Nephron progenitor cell (in vitro differentiated cells): ENCODE measurements at regions not wholly inside any gene's neighbourhood (a gene's known extent, or its start where the extent isn't known, plus 50 kb on each side); places are given as distances from the start of the nearest gene placed in this dataset.
"Not testable (repeated sequence)": the region's sequence is repeated elsewhere in the genome, so short reads cannot be mapped to it uniquely, and the experiment has no call there.

ENCODE experiments used
- DNase-seq: peaks from one replicate; pipeline ENCODE4 v3.0.0; 2021
- H3K27ac Mint-ChIP-seq: 2 replicates; pipeline ENCODE4 v1.8.0; 2021; ENCODE audit warnings: mild to moderate bottlenecking, moderate library complexity, mixed read lengths
- H3K27me3 Mint-ChIP-seq: 2 replicates; pipeline ENCODE4 v1.8.0; 2021; ENCODE audit warnings: mild to moderate bottlenecking, low read depth, mixed read lengths; ENCODE audit not compliant: poor library complexity
- H3K36me3 Mint-ChIP-seq: 2 replicates; pipeline ENCODE4 v1.8.0; 2021; ENCODE audit warnings: low read depth, mixed read lengths
- H3K4me1 Mint-ChIP-seq: 2 replicates; pipeline ENCODE4 v1.8.0; 2021; ENCODE audit warnings: mixed read lengths
- H3K4me3 Mint-ChIP-seq: 2 replicates; pipeline ENCODE4 v1.8.0; 2021; ENCODE audit warnings: mild to moderate bottlenecking, moderate library complexity, mixed read lengths
- H3K9me3 Mint-ChIP-seq: 2 replicates; pipeline ENCODE4 v1.8.0; 2021; ENCODE audit warnings: mild to moderate bottlenecking, moderate library complexity, mixed read lengths
- TF ChIP-seq, protein P1 (sequence below): fragments of 200-600 bp; sonication (generic); IDR thresholded peaks from 2 replicates; pipeline ENCODE4 v1.5.0; 2021; ENCODE audit warnings: antibody characterized with exemption

DNA sequence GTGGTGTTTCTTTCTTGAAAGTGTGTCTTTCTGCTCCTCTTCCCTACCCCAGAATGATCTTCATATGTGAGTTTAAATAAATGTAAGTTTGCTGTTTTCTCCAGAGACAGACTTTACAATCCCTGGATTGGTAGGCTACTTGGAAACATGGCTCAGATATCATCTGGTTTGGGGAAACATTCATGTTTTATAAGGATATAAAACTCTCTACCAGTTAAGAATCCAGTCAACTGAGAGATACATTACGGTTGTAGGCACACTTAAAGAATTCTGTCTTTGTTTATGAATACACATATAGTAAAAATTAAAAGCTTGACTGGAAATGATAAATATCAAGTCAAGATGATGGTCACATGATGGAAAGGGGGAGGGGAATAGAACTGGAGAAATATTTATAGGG lies 739.3 kb downstream of the SLC4A3 start:
- H3K27ac Mint-ChIP-seq = no peak overlapping the region
- no peaks in the 10 kb centered on the region for H3K4me1 Mint-ChIP-seq
- no peak for DNase-seq
- H3K36me3 Mint-ChIP-seq = no peaks in the 10 kb centered on the region
- H3K4me3 Mint-ChIP-seq = no peak overlapping the region
- TF ChIP-seq, protein P1, sequence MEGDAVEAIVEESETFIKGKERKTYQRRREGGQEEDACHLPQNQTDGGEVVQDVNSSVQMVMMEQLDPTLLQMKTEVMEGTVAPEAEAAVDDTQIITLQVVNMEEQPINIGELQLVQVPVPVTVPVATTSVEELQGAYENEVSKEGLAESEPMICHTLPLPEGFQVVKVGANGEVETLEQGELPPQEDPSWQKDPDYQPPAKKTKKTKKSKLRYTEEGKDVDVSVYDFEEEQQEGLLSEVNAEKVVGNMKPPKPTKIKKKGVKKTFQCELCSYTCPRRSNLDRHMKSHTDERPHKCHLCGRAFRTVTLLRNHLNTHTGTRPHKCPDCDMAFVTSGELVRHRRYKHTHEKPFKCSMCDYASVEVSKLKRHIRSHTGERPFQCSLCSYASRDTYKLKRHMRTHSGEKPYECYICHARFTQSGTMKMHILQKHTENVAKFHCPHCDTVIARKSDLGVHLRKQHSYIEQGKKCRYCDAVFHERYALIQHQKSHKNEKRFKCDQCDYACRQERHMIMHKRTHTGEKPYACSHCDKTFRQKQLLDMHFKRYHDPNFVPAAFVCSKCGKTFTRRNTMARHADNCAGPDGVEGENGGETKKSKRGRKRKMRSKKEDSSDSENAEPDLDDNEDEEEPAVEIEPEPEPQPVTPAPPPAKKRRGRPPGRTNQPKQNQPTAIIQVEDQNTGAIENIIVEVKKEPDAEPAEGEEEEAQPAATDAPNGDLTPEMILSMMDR = no peak
- H3K9me3 Mint-ChIP-seq = peaks cover 19% of the 10 kb centered on the region
- H3K27me3 Mint-ChIP-seq = peaks cover 3% of the 10 kb centered on the region

- peaks cover 5% of the 10 kb centered on the region for H3K4me1 Mint-ChIP-seq
- TF ChIP-seq, protein P1 = no peak
- DNase-seq = no peak
- H3K27ac Mint-ChIP-seq = no peak overlapping the region
- peaks cover 15% of the 10 kb centered on the region for H3K9me3 Mint-ChIP-seq
- H3K4me3 Mint-ChIP-seq = no peak overlapping the region
- H3K36me3 Mint-ChIP-seq = no peaks in the 10 kb centered on the region
- H3K27me3 Mint-ChIP-seq = peaks cover 3% of the 10 kb centered on the region
Measured at GRCh38 chr2:220370764-220371163, 743.3 kb downstream of the SLC4A3 start.

GRCh38 chr2:220371211-220371610 lies 743.8 kb downstream of the SLC4A3 start:
- no peak for DNase-seq
- peaks cover 15% of the 10 kb centered on the region for H3K9me3 Mint-ChIP-seq
- H3K4me1 Mint-ChIP-seq = peaks cover 5% of the 10 kb centered on the region
- H3K27me3 Mint-ChIP-seq = peaks cover 3% of the 10 kb centered on the region
- TF ChIP-seq, protein P1 = no peak
- no peaks in the 10 kb centered on the region for H3K36me3 Mint-ChIP-seq
- H3K4me3 Mint-ChIP-seq = no peak overlapping the region
- no peak overlapping the region for H3K27ac Mint-ChIP-seq

GRCh38 chr2:220373878-220374277 lies 746.4 kb downstream of the SLC4A3 start:
- Mint-ChIP-seq H3K36me3 (no peaks in the 10 kb centered on the region), H3K9me3 (peaks cover 5% of the 10 kb centered on the region), H3K4me3 (no peak overlapping the region), H3K4me1 (peaks cover 5% of the 10 kb centered on the region), H3K27me3 (peaks cover 3% of the 10 kb centered on the region), H3K27ac (no peak overlapping the region)
- DNase-seq = no peak
- TF ChIP-seq, protein P1 = no peak

DNA sequence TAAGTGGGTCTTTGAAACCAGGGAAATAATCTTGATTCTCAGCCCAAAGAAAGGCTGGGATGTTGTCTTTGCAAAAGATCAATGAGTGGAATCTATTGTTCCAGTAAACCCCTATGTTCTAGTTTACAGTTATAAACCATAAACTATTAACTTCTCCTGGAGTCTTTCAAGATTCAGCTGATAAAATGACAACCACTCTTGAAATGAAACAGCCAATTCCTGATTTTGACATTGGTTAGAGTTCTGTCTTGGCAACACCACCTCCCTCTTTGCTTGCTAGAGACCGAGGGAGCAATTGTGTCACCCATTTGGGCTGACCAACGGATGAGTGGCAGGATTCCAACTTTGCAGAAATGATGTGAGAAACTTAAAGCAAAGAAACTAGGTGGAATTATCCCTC lies 746.9 kb downstream of the SLC4A3 start:
- peaks cover 5% of the 10 kb centered on the region for H3K4me1 Mint-ChIP-seq
- peaks cover 9% of the 10 kb centered on the region for H3K9me3 Mint-ChIP-seq
- no peaks in the 10 kb centered on the region for H3K36me3 Mint-ChIP-seq
- no peak for DNase-seq
- H3K27ac Mint-ChIP-seq = no peak overlapping the region
- H3K4me3 Mint-ChIP-seq = no peak overlapping the region
- H3K27me3 Mint-ChIP-seq = peaks cover 3% of the 10 kb centered on the region
- TF ChIP-seq, protein P1 = no peak

DNA sequence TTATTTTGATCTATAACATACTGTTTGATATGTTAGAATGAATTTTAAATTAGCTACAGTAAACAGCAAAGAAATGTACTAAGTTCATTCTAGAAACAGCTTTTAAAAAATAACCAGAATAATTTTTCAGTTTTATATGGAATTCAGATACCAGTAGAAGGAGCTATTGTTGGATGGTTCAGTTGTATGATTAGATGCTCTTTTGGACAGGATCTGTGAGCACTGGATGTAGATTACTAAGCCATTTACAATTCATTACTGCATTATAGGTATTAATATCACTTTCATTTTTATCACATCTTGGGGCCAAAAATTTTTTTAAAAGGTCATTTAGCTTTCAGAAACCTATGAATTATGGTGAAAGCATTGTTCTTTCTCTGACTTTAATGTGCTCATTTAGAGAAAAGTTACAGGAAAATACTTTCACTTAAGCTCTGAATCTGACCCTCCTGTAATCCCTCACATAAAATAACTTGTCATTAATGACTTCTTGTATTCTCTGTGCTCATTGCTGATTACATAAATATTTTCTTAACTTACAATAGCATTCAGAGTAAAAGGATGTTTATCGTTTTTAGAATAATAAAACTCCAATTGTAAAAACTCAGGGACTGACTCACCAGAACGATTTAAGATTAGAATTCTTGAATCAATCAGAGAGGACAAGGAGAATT lies 750.2 kb downstream of the SLC4A3 start:
- peaks cover 5% of the 10 kb centered on the region for H3K4me1 Mint-ChIP-seq
- DNase-seq = no peak
- peaks cover 7% of the 10 kb centered on the region for H3K36me3 Mint-ChIP-seq
- H3K9me3 Mint-ChIP-seq = peaks cover 38% of the 10 kb centered on the region
- TF ChIP-seq, protein P1 = no peak
- no peak overlapping the region for H3K27ac Mint-ChIP-seq
- H3K27me3 Mint-ChIP-seq = peaks cover 8% of the 10 kb centered on the region
- H3K4me3 Mint-ChIP-seq = no peak overlapping the region

- H3K4me3 Mint-ChIP-seq, DNase-seq, H3K27ac Mint-ChIP-seq, H3K4me1 Mint-ChIP-seq, H3K27me3 Mint-ChIP-seq, H3K36me3 Mint-ChIP-seq: not testable (repeated sequence)
- peaks cover 40% of the 10 kb centered on the region for H3K9me3 Mint-ChIP-seq
Measured at GRCh38 chr2:220387758-220388157, 760.3 kb downstream of the SLC4A3 start.
